ENCODE measurements at regions not wholly inside any gene's neighbourhood (a gene's known extent, or its start where the extent isn't known, plus 50 kb on each side); places are given as distances from the start of the nearest gene placed in this dataset.

DNA sequence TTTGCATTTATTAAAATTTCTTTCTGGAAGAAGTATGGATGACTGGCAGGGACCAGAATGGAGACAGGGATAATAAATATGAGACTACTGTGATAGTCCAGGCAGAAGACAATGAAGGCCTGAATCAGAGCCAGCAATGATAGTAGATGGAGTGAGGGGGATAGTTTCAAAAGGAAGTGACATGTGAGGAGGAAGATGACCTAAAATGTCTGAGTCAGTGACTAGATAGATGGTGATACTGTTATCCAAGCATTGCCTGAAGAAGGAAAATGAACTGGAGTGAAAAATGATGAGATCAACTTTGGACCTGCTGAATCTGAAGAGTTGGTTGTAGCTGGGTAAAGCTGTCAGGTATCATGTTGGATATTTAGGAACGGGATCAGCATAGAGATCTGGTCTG lies 158.3 kb upstream of the KLF7 start:
- H3K9me3 ChIP-seq (replicated peaks), result no peaks in the 10 kb centered on the region
- intact Hi-C loops (cut with micrococcal nuclease), result no loop called here
- H3K27ac ChIP-seq (replicated peaks), result no peak overlapping the region
- no peak for DNase-seq
- TF ChIP-seq, protein P1, sequence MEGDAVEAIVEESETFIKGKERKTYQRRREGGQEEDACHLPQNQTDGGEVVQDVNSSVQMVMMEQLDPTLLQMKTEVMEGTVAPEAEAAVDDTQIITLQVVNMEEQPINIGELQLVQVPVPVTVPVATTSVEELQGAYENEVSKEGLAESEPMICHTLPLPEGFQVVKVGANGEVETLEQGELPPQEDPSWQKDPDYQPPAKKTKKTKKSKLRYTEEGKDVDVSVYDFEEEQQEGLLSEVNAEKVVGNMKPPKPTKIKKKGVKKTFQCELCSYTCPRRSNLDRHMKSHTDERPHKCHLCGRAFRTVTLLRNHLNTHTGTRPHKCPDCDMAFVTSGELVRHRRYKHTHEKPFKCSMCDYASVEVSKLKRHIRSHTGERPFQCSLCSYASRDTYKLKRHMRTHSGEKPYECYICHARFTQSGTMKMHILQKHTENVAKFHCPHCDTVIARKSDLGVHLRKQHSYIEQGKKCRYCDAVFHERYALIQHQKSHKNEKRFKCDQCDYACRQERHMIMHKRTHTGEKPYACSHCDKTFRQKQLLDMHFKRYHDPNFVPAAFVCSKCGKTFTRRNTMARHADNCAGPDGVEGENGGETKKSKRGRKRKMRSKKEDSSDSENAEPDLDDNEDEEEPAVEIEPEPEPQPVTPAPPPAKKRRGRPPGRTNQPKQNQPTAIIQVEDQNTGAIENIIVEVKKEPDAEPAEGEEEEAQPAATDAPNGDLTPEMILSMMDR (IDR thresholded peaks at IDR 0.05; ENCODE audit: borderline replicate concordance), result no peak
- no peaks in the 10 kb centered on the region for H3K4me1 ChIP-seq
- H3K27me3 ChIP-seq (ENCODE audit: low read depth), result no peaks in the 10 kb centered on the region
- H3K4me3 ChIP-seq, result no peak overlapping the region
- H3K36me3 ChIP-seq, result no peaks in the 10 kb centered on the region

DNA sequence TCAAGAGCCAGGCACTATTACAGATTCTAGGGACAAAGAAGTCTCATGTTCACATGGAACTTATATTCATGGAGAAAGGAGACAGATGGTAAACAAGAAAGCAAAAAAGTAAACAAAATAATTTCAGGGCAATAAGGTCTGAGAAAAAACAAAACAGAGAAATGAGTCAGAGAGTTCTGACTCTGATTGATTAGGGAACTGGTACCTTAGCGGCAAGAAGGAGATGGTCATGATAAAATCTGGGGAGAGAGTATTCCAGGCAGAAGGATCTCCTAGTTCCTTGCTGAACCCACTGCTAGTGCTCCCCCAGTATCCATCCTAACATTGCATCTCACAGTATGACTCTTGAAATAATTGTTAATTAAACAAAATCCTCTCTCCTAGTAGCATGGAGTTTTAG lies 161.8 kb upstream of the KLF7 start:
- no peak for DNase-seq
- Histone ChIP-seq H3K4me3 (no peak overlapping the region), H3K27ac (replicated peaks) (no peak overlapping the region), H3K4me1 (peaks cover 11% of the 10 kb centered on the region), H3K27me3 (ENCODE audit: low read depth) (no peaks in the 10 kb centered on the region), H3K9me3 (replicated peaks) (no peaks in the 10 kb centered on the region), H3K36me3 (no peaks in the 10 kb centered on the region)
- intact Hi-C loops (cut with micrococcal nuclease), result no loop called here
- TF ChIP-seq, protein P1 (IDR thresholded peaks at IDR 0.05; ENCODE audit: borderline replicate concordance), result no peak

DNA sequence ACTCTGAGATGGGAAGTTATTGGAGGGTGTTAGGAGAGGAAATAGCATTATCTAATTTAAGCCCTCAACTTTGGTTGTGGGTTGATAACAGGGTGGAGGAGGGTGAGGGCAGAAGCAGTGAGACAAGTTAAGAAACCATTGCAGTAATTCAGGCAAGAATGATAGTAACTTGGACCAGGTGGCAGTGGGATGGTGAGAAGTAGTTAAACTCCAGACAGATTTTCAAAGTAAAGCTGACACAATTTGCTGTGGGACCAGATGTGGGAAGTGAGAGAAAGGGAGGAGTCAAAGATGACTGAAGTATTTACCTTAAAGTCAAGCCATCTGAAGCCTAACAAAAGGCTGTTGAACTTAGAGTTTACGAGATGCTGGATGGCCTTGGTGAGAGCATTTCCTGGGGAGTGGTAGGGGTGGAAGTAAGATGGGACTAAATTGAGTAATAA lies 163.2 kb upstream of the KLF7 start:
- intact Hi-C loops (cut with micrococcal nuclease), result no loop called here
- H3K4me1 ChIP-seq, result peaks cover 14% of the 10 kb centered on the region
- H3K36me3 ChIP-seq, result no peaks in the 10 kb centered on the region
- TF ChIP-seq, protein P1 (IDR thresholded peaks at IDR 0.05; ENCODE audit: borderline replicate concordance), result no peak
- no peaks in the 10 kb centered on the region for H3K27me3 ChIP-seq (ENCODE audit: low read depth)
- DNase-seq, result no peak
- no peak overlapping the region for H3K27ac ChIP-seq (replicated peaks)
- H3K9me3 ChIP-seq (replicated peaks), result no peaks in the 10 kb centered on the region
- no peak overlapping the region for H3K4me3 ChIP-seq

DNA sequence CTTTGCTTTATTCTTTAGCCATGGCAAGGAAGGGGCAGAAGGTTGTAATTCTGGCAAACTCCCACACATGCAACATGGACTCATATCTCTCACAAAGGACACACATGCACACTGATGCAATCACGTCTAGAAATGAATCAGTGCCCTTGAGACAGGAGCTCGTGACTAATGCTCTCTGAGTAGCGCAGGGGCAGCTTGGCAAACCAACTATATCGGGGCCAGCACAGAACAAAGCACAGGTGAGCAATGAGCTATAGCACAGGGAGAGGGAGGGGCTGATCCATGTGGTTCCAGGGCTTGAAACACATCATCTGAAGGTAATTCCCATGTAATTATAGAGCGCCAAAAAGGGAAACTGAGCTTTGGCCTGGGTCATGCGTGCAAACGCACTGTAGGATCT lies 165.2 kb upstream of the KLF7 start:
- TF ChIP-seq, protein P1 (IDR thresholded peaks at IDR 0.05; ENCODE audit: borderline replicate concordance), result no peak
- DNase-seq, result no peak

DNA sequence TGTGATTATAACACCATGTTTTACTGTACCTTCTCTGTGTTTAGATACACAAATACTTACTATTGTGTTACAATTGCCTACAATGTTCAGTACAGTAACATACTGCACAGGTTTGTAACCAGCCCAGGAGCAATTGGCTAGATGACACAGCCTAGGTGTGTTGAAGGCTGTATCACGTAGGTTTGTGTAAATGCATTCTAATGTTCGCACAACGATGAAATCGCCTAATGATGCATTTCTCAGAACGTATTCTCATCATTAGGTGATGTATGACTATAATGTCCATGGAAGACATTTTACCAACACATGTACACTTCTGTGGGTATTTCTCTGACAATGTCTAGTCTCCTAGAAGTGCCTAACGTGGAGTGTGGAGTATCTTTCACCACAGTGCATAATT lies 165.9 kb upstream of the KLF7 start:
- H3K4me1 ChIP-seq, result peaks cover 41% of the 10 kb centered on the region
- TF ChIP-seq, protein P1 (IDR thresholded peaks at IDR 0.05; ENCODE audit: borderline replicate concordance), result no peak
- H3K4me3 ChIP-seq, result no peak overlapping the region
- intact Hi-C loops (cut with micrococcal nuclease), result loop anchor here (10.0 kb wide), 1 partner anchor 167 kb away; the partner anchor contains the start of gene KLF7
- no peaks in the 10 kb centered on the region for H3K27me3 ChIP-seq (ENCODE audit: low read depth)
- DNase-seq, result no peak
- H3K27ac ChIP-seq (replicated peaks), result no peak overlapping the region
- no peaks in the 10 kb centered on the region for H3K9me3 ChIP-seq (replicated peaks)
- H3K36me3 ChIP-seq, result no peaks in the 10 kb centered on the region

More for the DNA sequence above, 165.2 kb upstream of the KLF7 start:
- intact Hi-C loops (cut with micrococcal nuclease), result loop anchor here (10.0 kb wide), 1 partner anchor 166 kb away; the partner anchor contains the start of gene KLF7
- peaks cover 33% of the 10 kb centered on the region for H3K4me1 ChIP-seq
- H3K27me3 ChIP-seq (ENCODE audit: low read depth), result no peaks in the 10 kb centered on the region
- no peak overlapping the region for H3K4me3 ChIP-seq
- no peak overlapping the region for H3K27ac ChIP-seq (replicated peaks)
- H3K9me3 ChIP-seq (replicated peaks), result no peaks in the 10 kb centered on the region
- no peaks in the 10 kb centered on the region for H3K36me3 ChIP-seq
